T follicular helper cell (primary cell): ENCODE measurements at regions not wholly inside any gene's neighbourhood (a gene's known extent, or its start where the extent isn't known, plus 50 kb on each side); places are given as distances from the start of the nearest gene placed in this dataset.
"Not testable (repeated sequence)": the region's sequence is repeated elsewhere in the genome, so short reads cannot be mapped to it uniquely, and the experiment has no call there.

Experiments used
- DNase-seq: peaks from one replicate; pipeline ENCODE4 v3.0.0-alpha.2; 2020; ENCODE audit warnings: low read depth

DNA sequence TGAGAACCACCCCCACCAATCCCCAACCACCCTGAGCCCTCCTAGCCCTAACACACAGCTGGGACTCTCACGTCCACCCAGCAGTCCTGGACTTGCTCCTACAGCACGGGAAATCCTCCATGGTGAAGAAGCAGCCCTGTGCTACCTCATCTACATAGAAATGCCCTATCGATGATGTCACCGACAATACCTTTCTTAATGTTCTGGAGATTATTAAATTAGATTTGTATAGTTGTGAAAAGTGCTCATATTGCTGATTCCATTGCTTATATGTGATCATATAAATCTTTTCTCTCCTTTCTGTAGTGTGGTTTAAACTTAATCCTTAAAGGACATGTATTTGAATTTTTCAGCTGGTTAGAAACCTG is 97.1 kb downstream of the PPIAL4G start:
- not testable (repeated sequence) for DNase-seq

DNA sequence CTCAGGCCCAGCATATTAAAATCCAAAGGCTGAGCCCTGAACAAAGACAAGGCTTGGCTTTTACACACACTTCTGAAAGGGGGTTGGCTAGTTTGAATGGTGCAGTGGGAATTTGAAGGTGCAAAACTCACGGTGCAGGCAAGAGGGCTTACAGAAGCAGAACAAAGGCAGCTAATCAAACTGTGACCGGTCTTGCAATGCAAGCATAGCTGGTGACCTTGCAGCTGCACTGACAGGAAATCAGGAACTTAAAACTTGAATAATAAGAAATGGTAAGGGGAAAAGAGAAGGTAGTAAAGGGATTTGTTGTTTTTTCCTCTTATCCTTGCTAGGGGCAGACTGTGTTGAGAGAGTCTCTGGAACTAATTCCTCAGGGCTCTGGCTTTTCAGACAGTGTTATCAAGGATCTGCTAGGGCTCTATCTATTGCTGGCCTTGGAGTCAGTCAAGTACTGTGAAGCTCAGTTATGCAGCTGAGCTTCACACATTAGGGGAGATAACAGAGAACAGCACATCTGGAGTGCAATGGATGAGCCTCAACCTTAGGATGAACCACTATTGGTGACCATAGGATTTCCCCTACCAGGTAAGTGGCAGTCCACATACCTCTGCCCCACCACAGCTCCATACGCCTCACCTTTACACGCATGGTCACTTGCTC is 97.6 kb downstream of the PPIAL4G start:
- no peak for DNase-seq

DNA sequence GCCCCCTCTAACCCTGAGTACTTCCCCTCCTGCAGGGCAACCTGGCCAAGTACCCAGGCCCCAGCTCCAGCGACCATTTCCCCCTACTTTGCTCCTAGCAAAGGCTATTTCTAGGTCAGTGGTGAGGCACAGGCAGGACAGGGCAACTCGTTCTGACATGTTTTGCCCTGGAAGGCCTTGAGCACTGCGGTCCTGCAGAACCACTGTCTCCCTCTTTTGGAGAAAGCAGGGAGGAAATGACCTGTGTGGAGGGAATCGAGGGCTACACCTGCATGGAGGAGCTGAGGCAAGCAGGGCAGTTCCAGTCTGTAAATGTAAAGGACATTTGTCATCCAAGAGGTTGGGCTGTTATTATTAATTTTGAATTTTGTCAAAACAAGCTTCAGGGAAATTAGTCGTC is 99.1 kb downstream of the PPIAL4G start:
- no peak for DNase-seq

DNA sequence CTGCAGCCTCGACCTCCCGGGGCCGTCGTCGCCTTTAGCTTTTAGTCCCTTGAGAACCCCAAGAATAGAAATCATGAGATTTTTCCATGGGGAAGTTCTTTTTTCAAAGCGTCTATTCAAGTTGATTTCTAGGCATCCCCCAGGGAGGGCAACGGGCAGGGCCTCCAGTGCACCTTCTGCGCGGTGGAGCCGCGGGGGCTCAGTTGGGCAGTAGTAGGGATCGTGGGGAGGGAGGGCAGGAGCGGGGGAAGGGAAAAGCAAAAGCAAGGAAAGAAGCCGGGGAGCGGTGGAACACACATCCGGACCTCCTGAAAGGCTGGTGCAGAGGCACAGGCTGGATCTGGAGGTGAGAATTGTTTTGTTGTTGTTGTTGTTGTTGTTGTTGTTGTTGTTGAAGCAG is 103.4 kb downstream of the PPIAL4G start:
- no peak for DNase-seq

GRCh38 chr1:148379170-148379500 is 104.0 kb downstream of the PPIAL4G start:
- no peak for DNase-seq

DNA sequence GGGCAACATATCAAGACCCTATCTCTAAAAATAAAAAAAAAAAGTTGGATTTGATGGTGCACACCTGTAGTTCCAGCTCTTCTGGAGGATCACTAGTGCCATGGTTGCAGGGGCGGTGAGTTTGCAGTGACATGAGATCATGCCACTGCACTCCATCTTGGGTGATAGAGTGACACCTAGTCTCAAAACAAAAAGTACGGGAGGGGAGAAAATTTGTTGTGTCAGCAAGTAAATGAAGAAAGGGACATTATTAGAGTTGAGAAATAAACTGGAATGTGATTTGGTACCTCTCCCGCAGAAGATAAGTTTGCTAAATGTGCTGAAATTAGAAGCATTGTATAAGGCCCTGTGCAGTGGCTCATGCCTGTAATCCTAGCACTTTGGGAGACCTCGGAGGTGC is 105.1 kb downstream of the PPIAL4G start:
- DNase-seq: not testable (repeated sequence)

DNA sequence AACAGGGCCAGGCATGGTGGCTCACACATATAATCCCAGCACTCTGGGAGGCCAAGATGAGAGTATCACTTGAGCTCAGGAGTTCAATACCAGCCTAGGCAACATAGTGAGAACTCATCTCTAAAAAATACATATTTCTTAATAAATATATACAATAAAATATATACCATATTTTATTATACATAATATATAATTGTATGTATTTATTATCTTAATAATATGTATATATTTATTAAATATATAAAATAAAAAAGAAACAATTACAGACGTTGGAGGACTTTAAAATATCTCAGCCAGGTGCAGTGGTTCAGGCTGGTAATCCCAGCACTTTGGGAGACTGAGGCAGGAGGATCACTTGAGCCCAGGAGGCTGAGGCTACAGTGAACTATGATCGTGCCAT is 106.1 kb downstream of the PPIAL4G start:
- DNase-seq: not testable (repeated sequence)

GRCh38 chr1:148374101-148374500 is 109.0 kb downstream of the PPIAL4G start:
- DNase-seq: no peak

- DNase-seq: no peak
Observed at GRCh38 chr1:148373192-148373925, 109.7 kb downstream of the PPIAL4G start.

GRCh38 chr1:148372731-148373130 is 110.4 kb downstream of the PPIAL4G start:
- DNase-seq: peak; percentile 32

DNA sequence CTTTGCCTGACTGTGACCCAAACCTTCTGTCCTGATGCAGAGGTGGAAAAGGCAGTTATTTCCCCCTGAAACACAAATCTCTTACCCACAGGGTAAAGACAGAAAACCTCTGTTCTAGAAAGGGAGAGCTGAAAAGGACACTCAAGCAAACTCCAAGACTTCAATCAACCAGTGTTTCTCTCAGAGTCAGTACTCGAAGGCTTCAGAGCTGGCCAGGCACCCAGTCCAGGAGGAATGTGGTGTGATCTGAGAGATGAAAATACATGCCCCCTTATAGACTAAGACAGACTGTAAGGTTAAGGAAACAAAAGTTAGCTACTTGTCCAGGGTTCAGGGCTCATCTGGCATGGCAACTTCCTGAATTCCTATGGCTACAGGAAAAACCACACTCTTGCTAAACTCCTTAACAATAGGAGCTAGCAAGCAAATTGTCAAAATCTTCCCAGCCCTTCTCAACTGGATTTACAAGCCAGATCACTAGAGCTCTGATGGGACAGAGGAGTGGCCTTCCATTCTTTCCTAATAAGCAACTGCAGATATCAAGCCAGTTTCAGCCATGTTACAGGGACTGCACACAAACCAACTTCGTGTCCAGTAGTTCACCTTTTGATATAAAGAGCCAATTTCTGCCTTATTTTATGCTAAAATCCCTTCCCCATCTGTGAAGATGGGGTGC is 110.9 kb downstream of the PPIAL4G start:
- not testable (repeated sequence) for DNase-seq

- DNase-seq: peak; percentile 63
Observed at GRCh38 chr1:148371551-148371994, 111.5 kb downstream of the PPIAL4G start.

DNA sequence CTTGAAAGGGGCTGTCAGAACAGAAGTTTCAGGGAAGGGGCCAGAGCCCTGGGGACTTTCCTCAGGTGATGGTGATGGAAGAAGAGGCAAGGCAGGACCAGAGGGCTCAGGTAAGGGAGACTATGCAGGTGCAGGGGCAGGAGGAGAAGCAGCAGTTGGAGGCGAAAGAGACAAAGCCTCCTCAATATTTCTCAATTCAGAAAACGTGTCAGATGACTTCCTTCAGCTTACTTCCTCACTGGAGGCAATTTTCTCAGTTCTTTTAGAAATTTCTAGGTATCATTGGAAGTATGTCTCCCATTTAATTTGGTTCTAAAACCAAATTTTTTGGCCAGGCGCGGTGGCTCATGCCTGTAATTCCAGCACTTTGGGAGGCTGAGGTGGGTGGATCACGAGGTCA is 112.4 kb downstream of the PPIAL4G start:
- not testable (repeated sequence) for DNase-seq

DNA sequence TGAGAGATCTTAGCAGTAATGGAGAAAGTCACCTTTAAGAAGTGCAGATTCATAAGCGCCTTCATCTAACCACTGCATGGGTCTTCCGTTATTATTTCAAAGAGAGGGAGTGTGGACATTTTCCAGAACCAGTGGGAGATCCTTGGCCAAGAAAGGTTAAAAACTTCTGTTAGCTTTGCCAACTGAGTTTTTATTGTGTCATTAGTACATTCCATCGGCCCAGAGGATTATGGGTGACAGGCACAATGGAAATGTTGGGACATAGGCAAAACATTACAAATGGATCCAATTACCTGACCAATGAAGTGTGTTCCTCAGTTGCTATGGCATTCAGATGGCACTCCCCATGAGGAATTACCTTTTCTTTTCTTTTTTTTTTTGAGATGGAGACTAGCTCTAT is 115.5 kb downstream of the PPIAL4G start:
- DNase-seq: no peak

- not testable (repeated sequence) for DNase-seq
Observed at GRCh38 chr1:148366136-148366753, 116.9 kb downstream of the PPIAL4G start.

GRCh38 chr1:148365151-148365550 is 118.0 kb downstream of the PPIAL4G start:
- DNase-seq: not testable (repeated sequence)

- not testable (repeated sequence) for DNase-seq
Observed at GRCh38 chr1:148363979-148364378, 119.1 kb downstream of the PPIAL4G start.

GRCh38 chr1:148363439-148363810 is 119.7 kb downstream of the PPIAL4G start:
- DNase-seq: no peak

- no peak for DNase-seq
Observed at GRCh38 chr1:148362626-148363438, 120.3 kb downstream of the PPIAL4G start.

DNA sequence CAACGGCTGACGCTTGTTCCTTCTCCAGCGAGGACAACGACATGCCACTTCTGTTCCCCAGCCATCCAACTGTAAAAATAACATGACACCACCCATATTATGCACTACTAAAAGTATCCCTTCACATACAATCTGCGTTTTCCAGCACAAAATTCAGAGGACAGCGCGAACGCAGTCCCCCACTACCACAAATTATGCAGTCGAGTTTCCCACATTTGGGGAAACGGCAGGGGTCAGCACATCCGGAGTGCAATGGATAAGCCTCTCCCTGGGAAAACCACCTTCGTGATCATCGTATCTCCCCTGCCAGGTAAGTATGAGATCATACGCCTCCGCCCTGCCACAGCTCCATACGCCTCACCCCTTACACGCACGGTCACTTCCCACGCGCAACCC is 120.9 kb downstream of the PPIAL4G start:
- DNase-seq: no peak

- DNase-seq: not testable (repeated sequence)
Observed at GRCh38 chr1:148361427-148362215, 121.5 kb downstream of the PPIAL4G start.
